GM12875 (cell line): ENCODE measurements at regions not wholly inside any gene's neighbourhood (a gene's known extent, or its start where the extent isn't known, plus 50 kb on each side); places are given as distances from the start of the nearest gene placed in this dataset.

Experiments used
- H3K4me3 ChIP-seq: one replicate; pipeline ENCODE4 v1.5.1; 2011; ENCODE audit warnings: low read depth, low read length, control low read depth
- CTCF ChIP-seq: IDR thresholded peaks from 2 replicates; pipeline ENCODE4 v1.5.1; 2011; ENCODE audit warnings: low read depth, mild to moderate bottlenecking, control low read depth, inconsistent platforms, low read length, moderate library complexity, borderline replicate concordance; ENCODE audit not compliant: insufficient read depth

GRCh38 chr2:2564300-2565078, 233.4 kb upstream of the MYT1L start:
- H3K4me3 ChIP-seq = no peak overlapping the region
- TF ChIP-seq CTCF = no peak

GRCh38 chr2:2563309-2563860, 232.3 kb upstream of the MYT1L start:
- H3K4me3 ChIP-seq = no peak overlapping the region
- TF ChIP-seq CTCF = no peak

GRCh38 chr2:2562867-2563266, 231.8 kb upstream of the MYT1L start:
- TF ChIP-seq CTCF = no peak

GRCh38 chr2:2561346-2562095, 230.4 kb upstream of the MYT1L start:
- no peak overlapping the region for H3K4me3 ChIP-seq
- no peak for TF ChIP-seq CTCF

More at GRCh38 chr2:2562867-2563266, 231.8 kb upstream of the MYT1L start:
- no peak overlapping the region for H3K4me3 ChIP-seq

GRCh38 chr2:2560374-2561015, 229.4 kb upstream of the MYT1L start:
- no peak for TF ChIP-seq CTCF
- no peak overlapping the region for H3K4me3 ChIP-seq

GRCh38 chr2:2558476-2558875, 227.4 kb upstream of the MYT1L start:
- TF ChIP-seq CTCF = no peak
- H3K4me3 ChIP-seq = no peak overlapping the region
